ENCODE measurements at regions not wholly inside any gene's neighbourhood (a gene's known extent, or its start where the extent isn't known, plus 50 kb on each side); places are given as distances from the start of the nearest gene placed in this dataset.

DNA sequence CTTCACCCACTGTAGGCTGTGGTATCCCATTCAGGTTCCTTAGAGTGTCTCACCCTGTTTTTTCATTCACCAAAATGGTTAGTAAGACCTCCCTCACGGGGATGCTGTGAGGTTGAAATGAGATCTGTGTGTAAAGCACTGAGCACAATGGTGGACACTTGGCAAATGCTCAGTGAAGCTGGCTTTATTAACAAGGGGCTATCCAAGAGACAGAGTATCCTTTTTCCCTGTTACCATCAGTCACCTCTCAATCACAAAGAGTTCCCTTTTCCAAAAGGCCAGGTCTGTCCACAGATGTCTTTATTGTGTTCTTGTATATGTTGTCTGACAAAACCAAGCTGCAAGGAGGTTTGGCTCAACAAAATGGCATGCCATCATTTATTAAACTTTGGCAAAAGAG is 138.9 kb upstream of the RARB start:
- no peaks in the 10 kb centered on the region for H3K9me3 ChIP-seq
- intact Hi-C loops (cut with DNase I; ENCODE audit: low total_unique reads): no loop called here
- no peak overlapping the region for H3K4me3 ChIP-seq
- no peak overlapping the region for H3K27ac ChIP-seq
- H3K4me1 ChIP-seq: no peaks in the 10 kb centered on the region
- TF ChIP-seq POLR2A (IDR thresholded peaks at IDR 0.05): no peak
- TF ChIP-seq, protein P1, sequence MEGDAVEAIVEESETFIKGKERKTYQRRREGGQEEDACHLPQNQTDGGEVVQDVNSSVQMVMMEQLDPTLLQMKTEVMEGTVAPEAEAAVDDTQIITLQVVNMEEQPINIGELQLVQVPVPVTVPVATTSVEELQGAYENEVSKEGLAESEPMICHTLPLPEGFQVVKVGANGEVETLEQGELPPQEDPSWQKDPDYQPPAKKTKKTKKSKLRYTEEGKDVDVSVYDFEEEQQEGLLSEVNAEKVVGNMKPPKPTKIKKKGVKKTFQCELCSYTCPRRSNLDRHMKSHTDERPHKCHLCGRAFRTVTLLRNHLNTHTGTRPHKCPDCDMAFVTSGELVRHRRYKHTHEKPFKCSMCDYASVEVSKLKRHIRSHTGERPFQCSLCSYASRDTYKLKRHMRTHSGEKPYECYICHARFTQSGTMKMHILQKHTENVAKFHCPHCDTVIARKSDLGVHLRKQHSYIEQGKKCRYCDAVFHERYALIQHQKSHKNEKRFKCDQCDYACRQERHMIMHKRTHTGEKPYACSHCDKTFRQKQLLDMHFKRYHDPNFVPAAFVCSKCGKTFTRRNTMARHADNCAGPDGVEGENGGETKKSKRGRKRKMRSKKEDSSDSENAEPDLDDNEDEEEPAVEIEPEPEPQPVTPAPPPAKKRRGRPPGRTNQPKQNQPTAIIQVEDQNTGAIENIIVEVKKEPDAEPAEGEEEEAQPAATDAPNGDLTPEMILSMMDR (IDR thresholded peaks at IDR 0.05): no peak
- H3K27me3 ChIP-seq: no peaks in the 10 kb centered on the region
- no peaks in the 10 kb centered on the region for H3K36me3 ChIP-seq
- DNase-seq: no peak

DNA sequence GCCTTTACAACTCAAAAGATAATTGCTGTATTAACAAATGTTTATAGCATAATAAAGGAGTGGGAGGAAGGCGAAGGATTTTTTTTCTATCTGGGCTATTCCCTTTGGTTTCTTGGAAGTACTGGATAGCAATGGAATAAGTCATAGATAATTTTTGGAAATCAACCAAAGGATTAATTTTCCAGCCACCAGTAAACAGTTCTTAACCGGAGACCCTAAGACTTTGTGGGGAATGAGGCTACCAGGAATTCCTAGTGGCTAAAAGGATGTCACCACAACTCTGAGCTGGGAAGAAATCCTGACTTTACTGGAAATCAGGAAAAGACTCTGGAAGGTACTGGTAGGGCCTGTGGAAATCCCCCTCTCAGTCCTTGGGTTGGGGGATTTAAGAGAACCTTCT is 138.4 kb upstream of the RARB start:
- Histone ChIP-seq H3K27me3 (no peaks in the 10 kb centered on the region), H3K27ac (no peak overlapping the region), H3K4me1 (no peaks in the 10 kb centered on the region), H3K4me3 (no peak overlapping the region), H3K36me3 (no peaks in the 10 kb centered on the region), H3K9me3 (no peaks in the 10 kb centered on the region)
- intact Hi-C loops (cut with DNase I; ENCODE audit: low total_unique reads): no loop called here
- TF ChIP-seq, protein P1 (IDR thresholded peaks at IDR 0.05): no peak
- no peak for DNase-seq

DNA sequence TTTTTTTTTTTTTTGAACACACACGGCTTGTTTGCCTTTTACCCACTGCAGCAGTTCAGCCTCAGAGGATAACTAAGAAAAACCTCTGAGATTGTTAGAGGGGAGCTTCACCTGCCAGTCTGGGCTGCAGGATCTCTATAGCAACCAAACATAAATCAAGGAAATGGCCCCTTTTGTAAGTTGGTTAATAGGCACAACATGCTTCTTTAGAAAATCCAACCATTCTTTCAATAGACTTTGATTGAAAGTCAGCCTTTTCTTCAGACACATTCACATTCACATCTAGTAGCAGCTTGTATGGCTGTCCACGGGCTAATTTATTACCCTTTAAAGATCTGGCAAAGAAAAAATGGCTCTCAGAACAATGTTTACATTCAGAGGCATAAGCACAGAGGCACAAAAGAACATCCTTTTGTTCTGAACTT is 136.6 kb upstream of the RARB start:
- intact Hi-C loops (cut with DNase I; ENCODE audit: low total_unique reads): no loop called here
- no peaks in the 10 kb centered on the region for H3K27me3 ChIP-seq
- TF ChIP-seq, protein P1 (IDR thresholded peaks at IDR 0.05): no peak
- TF ChIP-seq POLR2A (IDR thresholded peaks at IDR 0.05): no peak
- H3K27ac ChIP-seq: no peak overlapping the region
- H3K36me3 ChIP-seq: no peaks in the 10 kb centered on the region
- no peaks in the 10 kb centered on the region for H3K4me1 ChIP-seq
- DNase-seq: no peak
- H3K9me3 ChIP-seq: no peaks in the 10 kb centered on the region
- H3K4me3 ChIP-seq: no peak overlapping the region

DNA sequence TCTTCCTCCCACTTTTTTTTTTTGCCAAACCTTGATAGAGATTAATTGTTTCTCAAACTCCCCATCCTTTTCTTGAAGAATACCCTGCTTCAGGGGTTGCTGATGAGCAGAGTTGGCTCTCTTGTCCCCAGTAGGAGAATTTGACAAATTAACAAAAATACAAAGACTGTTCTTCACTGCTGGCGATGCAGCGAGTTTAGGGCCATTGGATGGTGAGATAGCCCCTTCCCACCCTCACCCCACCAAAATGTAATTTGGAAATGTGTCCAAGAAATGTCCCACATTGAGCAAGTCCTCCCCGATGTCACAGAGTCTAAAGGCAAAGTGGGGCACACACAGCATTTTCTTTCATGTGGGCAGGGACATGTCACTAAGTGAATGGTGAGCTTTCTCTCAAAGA is 136.0 kb upstream of the RARB start:
- no peak overlapping the region for H3K27ac ChIP-seq
- H3K4me1 ChIP-seq: no peaks in the 10 kb centered on the region
- TF ChIP-seq, protein P1 (IDR thresholded peaks at IDR 0.05): no peak
- no peak for TF ChIP-seq POLR2A (IDR thresholded peaks at IDR 0.05)
- no peaks in the 10 kb centered on the region for H3K9me3 ChIP-seq
- H3K27me3 ChIP-seq: no peaks in the 10 kb centered on the region
- no peak for DNase-seq
- no peak overlapping the region for H3K4me3 ChIP-seq
- intact Hi-C loops (cut with DNase I; ENCODE audit: low total_unique reads): no loop called here
- no peaks in the 10 kb centered on the region for H3K36me3 ChIP-seq

- no peaks in the 10 kb centered on the region for H3K36me3 ChIP-seq
- TF ChIP-seq, protein P1 (IDR thresholded peaks at IDR 0.05): no peak
- TF ChIP-seq POLR2A (IDR thresholded peaks at IDR 0.05): no peak
- intact Hi-C loops (cut with DNase I; ENCODE audit: low total_unique reads): no loop called here
- H3K27ac ChIP-seq: no peak overlapping the region
- DNase-seq: no peak
- H3K4me1 ChIP-seq: no peaks in the 10 kb centered on the region
- no peaks in the 10 kb centered on the region for H3K27me3 ChIP-seq
- H3K4me3 ChIP-seq: no peak overlapping the region
- no peaks in the 10 kb centered on the region for H3K9me3 ChIP-seq
These were observed 135.5 kb upstream of the RARB start for GRCh38 chr3:25292595-25292994.
